ENCODE measurements at regions not wholly inside any gene's neighbourhood (a gene's known extent, or its start where the extent isn't known, plus 50 kb on each side); places are given as distances from the start of the nearest gene placed in this dataset.
"Not testable (repeated sequence)": the region's sequence is repeated elsewhere in the genome, so short reads cannot be mapped to it uniquely, and the experiment has no call there.

- TF ChIP-seq CTCF (IDR thresholded peaks at IDR 0.05; ENCODE audit: extremely low read depth, missing control alignments), result no peak
- no peak for DNase-seq (ENCODE audit: low spot score)
Observed at GRCh38 chr16:86258713-86259112, 251.6 kb upstream of the FOXF1 start.

DNA sequence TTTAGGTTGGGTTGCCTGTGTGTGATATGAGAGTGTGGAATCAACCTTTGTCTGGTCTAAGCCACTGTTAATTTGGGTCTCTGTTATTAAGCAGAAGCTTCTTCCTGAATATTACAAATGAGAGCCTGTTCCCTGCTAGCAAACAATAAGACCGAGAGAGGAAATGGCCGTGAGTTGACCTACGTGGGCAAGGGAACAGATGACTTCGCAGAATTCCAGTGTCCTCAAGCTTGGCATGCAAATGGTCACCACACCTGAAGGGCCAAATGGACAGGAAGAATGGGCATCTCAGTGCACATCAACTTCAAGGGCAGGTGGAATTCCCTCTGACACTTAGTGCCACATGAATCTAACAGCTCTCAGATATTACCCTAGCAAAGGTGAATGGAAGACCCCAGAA is 250.8 kb upstream of the FOXF1 start:
- TF ChIP-seq CTCF (IDR thresholded peaks at IDR 0.05; ENCODE audit: extremely low read depth, missing control alignments), result no peak

DNA sequence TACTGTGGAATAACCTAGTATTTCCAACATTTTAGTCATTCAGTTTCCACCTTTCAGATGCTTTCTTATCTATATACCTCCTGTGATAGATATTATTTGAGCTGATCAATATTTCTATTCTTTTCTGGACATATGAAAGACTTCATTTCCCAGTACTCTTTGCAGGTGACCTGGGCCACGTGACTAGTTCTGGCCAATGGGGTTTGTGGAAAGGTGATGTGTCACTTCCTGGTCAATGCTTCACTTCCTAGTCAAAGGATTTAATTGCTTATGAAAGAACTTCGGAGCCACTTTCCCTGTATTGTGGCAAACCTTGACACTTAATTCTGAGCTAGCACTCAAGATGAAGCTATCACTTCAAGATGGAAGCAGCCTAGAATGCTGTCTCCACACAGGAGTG is 248.9 kb upstream of the FOXF1 start:
- no peak for TF ChIP-seq CTCF (IDR thresholded peaks at IDR 0.05; ENCODE audit: extremely low read depth, missing control alignments)
- no peak for DNase-seq (ENCODE audit: low spot score)

More for the DNA sequence above, 250.8 kb upstream of the FOXF1 start:
- no peak for DNase-seq (ENCODE audit: low spot score)

DNA sequence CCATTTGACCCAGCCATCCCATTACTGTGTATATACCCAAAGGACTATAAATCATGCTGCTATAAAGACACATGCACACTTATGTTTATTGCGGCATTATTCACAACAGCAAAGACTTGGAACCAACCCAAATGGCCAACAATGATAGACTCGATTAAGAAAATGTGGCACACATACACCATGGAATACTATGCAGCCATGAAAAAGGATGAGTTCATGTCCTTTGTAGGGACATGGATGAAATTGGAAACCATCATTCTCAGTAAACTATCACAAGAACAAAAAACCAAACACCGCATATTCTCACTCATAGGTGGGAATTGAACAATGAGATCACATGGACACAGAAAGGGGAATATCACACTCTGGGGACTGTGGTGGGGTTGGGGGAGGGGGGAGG is 242.7 kb upstream of the FOXF1 start:
- not testable (repeated sequence) for DNase-seq (ENCODE audit: low spot score)

GRCh38 chr16:86270696-86271095 is 239.6 kb upstream of the FOXF1 start:
- TF ChIP-seq CTCF (IDR thresholded peaks at IDR 0.05; ENCODE audit: extremely low read depth, missing control alignments), result no peak
- no peak for DNase-seq (ENCODE audit: low spot score)

- no peak for DNase-seq (ENCODE audit: low spot score)
- no peak for TF ChIP-seq CTCF (IDR thresholded peaks at IDR 0.05; ENCODE audit: extremely low read depth, missing control alignments)
Observed at GRCh38 chr16:86272744-86273143, 237.6 kb upstream of the FOXF1 start.

GRCh38 chr16:86277221-86277620 is 233.1 kb upstream of the FOXF1 start:
- no peak for TF ChIP-seq CTCF (IDR thresholded peaks at IDR 0.05; ENCODE audit: extremely low read depth, missing control alignments)
- no peak for DNase-seq (ENCODE audit: low spot score)

DNA sequence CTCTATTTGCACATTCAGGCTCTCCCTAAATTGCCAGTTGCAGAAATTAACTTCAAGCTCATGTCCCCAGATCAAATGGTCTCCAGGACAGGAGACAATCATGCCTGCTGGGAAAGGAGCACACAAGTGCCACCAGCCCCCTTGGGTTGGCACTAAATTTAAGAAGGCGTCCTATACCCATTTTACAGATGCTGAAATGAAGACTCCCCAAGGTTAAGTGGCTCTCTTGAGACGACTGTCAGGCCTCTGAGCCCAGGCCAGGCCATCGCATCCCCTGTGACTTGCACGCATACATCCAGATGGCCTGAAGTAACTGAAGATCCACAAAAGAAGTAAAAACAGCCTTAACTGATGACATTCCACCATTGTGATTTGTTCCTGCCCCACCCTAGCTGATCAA is 232.5 kb upstream of the FOXF1 start:
- not testable (repeated sequence) for DNase-seq (ENCODE audit: low spot score)

DNA sequence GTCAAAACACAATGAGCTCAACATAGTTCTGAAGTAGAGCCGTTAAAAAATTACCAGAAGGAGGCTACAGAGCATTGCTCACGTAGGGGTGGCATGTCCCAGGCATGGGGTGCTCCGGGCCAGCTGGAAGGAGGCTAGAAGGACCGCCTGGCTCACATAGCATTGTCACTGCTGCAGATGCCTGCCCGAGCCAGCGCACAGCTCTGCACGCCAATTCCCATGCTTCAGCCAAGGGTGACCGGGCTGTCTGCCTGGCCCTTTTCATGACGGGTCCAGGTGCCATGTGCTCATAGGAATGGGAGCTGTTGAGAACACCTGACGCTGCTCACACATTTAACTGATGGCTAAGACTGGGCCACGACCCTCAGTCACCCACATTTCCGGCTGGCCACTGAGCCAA is 228.9 kb upstream of the FOXF1 start:
- no peak for DNase-seq (ENCODE audit: low spot score)
- no peak for TF ChIP-seq CTCF (IDR thresholded peaks at IDR 0.05; ENCODE audit: extremely low read depth, missing control alignments)
